ENCODE measurements at regions not wholly inside any gene's neighbourhood (a gene's known extent, or its start where the extent isn't known, plus 50 kb on each side); places are given as distances from the start of the nearest gene placed in this dataset.

- no peak for DNase-seq
These were observed 433.4 kb upstream of the MAF start for GRCh38 chr16:80033783-80034468.

DNA sequence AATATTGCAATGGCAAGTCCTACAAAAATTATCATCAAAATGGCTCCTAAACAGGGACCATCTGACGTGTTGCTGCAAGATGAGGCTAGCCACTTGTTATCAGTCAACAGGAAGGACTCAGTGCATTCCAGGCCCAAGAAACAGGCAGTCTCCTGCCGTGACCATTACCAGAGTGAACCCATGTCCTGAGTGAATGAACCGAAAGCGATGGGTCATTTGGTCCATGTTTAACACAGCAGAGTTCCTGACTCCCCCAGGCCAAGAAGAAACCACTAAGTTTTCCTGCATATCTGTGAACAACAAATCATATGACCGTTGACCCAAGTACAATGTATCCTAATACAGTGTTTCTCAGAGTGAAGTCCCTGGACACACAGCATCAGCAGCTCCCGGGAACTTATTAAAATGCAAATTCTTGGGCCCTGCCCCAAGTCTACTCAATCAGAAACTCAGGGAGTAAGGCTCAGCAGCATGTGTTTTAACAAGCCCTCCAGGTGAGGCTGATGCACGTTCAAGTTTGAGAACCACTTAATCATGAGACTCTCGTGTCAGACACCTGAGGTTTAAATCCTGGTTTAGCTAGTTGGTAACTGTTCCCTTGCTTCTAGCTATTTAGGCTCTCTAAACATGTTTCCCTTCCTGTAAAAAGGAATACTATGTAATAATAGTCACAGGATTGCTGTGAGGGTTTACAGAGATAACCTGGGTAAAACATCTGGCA, 429.4 kb upstream of the MAF start:
- DNase-seq, result no peak

DNA sequence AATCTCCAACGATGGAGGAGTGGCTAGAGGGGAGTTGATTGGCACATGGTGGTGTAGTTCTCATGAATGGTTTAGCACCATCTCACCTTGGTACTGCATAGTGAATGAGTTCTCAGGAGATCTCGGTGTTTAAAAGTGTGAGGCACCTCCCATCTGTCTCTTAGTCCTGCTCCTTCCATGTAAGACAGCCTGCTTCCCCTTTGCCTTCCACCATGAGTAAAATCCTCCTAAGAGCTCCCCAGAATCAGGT, 428.8 kb upstream of the MAF start:
- DNase-seq, result no peak

DNA sequence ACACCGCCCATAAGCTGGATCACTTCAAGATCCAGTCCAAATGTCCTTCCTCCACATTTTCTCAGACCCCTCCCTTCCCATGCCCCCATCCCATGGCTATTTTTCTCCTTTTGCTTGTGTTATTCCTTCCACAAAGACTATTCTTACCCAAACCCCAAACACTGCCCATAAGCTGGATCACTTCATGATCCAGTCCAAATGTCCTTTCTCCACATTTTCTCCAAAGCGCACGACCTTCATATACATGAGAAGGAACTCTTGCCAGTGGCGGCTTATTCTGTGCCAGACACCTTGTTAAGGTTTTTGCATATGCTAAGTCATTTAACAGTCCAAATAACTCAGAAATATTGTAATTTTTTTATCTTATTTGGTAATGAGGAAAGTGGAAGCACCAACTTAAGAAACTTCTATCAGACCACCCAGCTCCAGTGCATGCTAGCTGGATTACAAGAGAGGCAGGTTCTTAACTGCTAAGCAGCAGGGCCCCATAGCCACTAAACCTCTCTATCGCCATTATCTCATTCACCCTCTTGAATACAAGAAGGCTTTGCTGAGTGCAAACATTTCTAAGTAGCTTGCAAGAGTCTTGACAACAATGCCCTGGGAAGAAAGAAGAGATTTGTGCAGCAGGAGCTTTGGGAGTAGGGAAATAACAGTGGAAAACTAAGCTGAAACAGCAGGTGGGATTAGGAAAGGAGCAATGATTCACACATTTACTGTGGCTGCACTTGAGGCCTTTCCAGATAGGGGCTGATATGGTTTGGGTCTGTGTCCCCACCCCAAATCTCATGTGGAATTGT, 428.2 kb upstream of the MAF start:
- DNase-seq, result no peak

GRCh38 chr16:80027007-80027965, 426.7 kb upstream of the MAF start:
- peak; percentile 27 for DNase-seq

GRCh38 chr16:80025236-80025635, 424.7 kb upstream of the MAF start:
- no peak for DNase-seq

- no peak for DNase-seq
These were observed 423.9 kb upstream of the MAF start for GRCh38 chr16:80024443-80024842.

DNA sequence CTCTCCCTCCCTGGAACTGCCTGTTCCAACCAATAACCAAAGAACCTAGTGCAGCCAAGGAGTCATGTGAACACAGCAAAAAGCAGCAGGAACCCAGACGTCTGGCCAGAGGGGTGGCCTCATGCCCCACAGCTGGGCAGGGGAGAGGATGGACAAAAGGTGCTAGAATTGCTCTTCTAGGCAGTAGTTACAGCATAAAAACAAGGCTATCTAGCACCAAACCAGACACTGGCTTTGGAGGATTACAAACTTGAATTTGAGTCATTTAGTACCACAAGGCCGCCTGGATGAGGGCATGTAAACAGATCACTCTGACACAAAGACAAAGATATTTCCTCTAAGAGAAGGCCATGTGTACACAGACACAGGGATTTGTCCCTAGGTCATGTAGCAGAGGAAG, 423.3 kb upstream of the MAF start:
- no peak for DNase-seq

GRCh38 chr16:80019395-80019794, 418.9 kb upstream of the MAF start:
- no peak for DNase-seq

DNA sequence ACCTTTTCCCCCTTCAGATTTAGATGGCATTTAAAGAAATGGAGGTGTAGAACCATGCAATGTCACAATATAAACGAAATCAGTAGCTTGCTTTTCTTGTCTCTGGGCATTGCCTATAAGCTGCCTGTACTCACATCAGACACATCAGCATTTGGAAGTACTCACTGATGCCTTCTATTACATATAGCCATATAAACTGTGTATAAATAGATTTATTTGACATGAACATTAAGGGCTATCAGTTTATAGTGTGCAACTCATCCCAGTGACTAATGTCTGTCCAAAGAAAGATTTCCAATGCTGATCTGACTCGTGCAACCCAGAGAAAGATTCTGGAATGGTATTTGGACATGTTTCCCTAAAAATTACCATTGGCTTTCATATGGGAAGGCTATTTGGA, 417.9 kb upstream of the MAF start:
- DNase-seq, result no peak

DNA sequence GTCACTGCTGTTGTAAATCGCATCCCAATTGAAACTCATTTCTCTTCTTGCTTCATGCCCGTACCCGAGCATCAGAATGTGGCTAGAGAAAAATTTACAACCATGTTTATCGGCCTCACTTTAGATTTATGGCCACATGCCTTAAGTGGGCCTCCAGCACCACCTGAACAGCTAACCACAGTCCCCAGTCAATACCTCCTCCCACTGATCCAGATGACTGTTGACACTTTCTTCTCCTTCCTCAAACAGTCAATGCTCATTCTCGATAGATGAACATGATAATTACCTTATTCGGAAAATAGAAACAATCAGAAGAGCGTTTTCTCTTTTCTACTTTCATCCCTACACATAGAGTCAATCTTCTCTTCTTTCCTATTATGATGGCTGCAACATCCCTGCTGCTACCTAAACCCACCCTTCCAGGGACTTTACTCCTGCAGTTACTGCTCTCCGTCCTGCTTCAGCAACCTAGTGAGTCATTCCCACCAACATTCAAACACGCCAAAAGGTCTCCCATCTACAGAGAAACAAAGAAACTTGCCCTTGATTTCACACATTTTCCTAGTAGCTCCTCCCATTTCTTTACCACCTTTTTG, 416.3 kb upstream of the MAF start:
- no peak for DNase-seq

DNA sequence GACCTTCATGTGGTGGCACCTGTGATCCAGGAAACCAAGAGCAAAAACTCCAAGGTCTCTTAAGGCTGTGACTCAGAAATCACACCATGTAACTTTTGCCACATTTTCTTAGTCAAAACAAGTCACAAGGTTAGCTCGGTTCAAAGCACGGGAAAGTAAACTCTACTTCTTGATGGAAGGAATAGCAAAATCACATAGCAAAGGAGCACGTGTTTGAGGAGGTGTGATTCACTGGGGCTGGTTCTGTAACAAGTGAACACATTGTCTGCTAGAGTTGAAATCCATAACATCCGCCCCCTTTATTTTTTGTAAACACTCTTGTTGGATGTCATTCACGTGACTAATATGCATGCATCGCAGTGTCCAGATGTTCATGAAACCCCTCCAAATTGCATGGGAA, 415.0 kb upstream of the MAF start:
- DNase-seq, result no peak

- DNase-seq, result no peak
These were observed 413.9 kb upstream of the MAF start for GRCh38 chr16:80014241-80014939.

GRCh38 chr16:80012586-80012985, 412.0 kb upstream of the MAF start:
- DNase-seq, result no peak

GRCh38 chr16:80009971-80010659, 409.6 kb upstream of the MAF start:
- DNase-seq, result no peak

DNA sequence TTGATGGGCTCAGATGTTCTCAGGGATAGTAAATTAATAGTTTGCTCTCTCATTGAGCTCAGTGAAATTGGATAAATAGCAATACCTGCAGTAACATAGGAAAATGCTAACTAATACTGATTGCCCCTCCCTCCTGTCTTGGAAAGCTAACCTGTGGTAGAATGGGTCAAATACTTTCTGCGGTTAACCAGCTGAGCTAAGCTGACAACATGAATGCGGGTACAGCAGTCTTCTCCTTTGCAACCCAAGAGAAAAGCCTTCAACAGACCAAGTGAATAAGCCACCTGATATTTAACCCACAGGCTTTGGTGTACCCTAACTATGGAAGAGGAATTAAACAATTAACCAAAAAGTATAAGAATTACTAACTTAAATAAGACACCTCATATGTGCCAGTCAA, 408.3 kb upstream of the MAF start:
- DNase-seq, result no peak

DNA sequence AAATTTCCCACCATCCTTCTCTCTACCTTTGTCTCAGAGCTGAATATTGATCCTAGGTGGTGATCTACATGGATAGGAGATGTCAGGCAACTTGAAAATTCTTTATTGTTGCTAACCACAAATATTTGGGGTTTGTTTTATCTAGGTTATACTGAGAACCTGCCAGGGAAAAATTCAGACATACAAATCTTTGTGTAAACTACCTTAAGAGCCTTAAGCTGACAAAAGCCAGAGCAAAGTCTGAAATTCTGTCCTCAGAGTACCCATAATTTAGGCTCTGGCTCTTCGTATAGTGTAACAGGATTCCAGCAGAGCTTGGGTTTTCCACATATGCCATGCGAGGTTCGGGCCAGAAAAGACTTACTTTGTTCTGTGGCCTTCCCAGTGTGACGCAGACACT, 406.7 kb upstream of the MAF start:
- DNase-seq, result no peak

DNA sequence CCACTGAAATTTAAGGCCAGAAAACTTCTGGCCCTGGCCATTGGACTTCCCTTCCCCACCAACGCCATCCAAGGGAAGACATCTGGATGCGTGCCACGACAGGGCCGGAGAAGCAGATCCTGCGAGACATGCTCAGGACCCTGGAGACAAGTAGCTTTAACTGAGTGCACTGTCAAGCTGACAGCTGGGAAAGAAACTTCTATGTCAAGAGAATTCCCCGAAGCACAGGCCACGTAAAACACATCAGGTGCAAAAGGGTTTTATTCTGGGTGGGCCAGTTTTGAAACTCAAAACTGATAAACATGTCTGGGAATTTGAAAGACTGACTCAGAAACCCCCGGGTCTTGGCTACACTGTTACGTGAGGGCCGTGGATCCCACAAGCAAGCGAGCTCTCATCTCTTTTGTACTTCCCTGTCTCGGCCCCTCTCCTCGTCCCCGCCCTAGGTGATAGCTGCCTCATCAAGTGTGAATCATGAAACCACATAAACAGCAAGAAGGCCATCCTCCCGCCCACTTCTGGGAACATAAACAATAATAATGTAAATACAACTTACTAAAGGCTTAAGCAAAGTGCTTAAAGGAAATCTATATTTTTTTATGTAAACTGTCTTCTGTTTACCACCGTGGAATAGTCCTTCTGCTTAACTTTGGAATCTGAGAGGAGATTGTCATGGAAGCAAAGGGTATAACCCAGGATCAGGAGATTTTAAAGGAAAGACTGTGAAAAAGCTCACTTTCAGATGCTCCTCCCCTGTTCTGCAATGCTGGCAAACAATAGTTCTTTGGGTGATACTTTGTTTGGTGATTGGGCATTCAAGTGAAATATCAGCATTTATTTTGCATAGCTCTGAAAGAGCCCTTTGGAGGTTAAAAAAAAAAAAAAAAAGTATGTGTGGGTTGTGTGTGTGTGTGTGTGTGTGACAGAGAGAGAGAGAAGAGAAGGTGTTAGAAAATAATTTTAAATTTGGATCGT, 406.0 kb upstream of the MAF start:
- no peak for DNase-seq

DNA sequence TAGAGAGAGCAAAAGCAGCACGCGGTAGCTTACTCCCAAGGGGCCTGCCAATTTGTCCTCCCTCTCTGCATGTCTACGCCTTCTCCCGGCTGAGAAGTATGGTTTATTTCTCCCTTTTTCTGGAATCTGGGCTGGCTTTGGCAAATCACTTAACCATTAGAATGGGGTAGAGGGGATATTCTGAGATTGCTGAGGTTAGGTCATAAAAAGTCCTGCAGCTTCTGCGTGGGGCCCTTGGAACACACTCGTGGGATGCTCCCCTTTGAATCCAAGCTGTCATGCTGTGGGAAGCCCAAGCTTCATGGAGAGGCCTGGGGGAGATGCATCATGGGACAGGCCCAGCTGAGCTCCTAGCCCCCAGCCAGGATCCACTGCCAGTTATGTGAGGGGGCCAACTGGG, 403.6 kb upstream of the MAF start:
- no peak for DNase-seq

DNA sequence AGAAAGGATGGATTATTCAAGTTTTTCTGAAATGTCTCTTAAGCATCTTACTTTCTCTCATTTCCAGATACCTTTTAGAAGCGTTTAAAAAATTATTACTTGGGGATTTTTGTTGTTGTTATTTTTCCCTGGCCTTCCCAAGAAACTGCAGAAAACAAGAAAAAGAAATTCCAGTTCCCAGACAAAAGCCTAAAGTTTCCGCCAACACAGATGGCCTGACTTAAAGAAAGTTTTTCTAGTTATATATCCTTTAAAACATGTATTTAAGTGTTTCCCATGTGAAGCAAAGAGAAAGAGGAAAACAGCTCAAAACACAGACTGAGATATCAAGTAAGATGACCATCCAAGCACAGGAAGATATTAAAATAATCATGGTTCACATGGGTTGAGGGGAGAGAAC, 401.7 kb upstream of the MAF start:
- no peak for DNase-seq
